ENCODE measurements at regions not wholly inside any gene's neighbourhood (a gene's known extent, or its start where the extent isn't known, plus 50 kb on each side); places are given as distances from the start of the nearest gene placed in this dataset.

- no peak for DNase-seq
- no peak overlapping the region for H3T11ph ChIP-seq (ENCODE audit: low read length)
- no peak overlapping the region for H4K8ac ChIP-seq (replicated peaks; ENCODE audit: insufficient read length, low read depth, low read length)
- Mint-ChIP-seq H3K9me3 (no peaks in the 10 kb centered on the region), H3K27ac (no peak overlapping the region), H3K36me3 (ENCODE audit: insufficient read depth in 1 of 3, low read depth in 3 of 3) (no peaks in the 10 kb centered on the region), H3K4me1 (no peaks in the 10 kb centered on the region), H3K27me3 (ENCODE audit: low read depth) (no peaks in the 10 kb centered on the region), H3K4me3 (no peak overlapping the region)
- H4K91ac ChIP-seq (ENCODE audit: insufficient read length, low read depth, low read length): no peak overlapping the region
- no peak overlapping the region for H2BK20ac ChIP-seq (ENCODE audit: low read depth, low read length, poor library complexity, severe bottlenecking)
- H3K27me3 ChIP-seq (ENCODE audit: insufficient read depth, low read length): no peaks in the 10 kb centered on the region
- no peak overlapping the region for H3K4ac ChIP-seq (ENCODE audit: low read depth, low read length)
- H3K23ac ChIP-seq (ENCODE audit: insufficient read length, low read depth, low read length): no peak overlapping the region
- H3K23me2 ChIP-seq (ENCODE audit: insufficient read length, low read depth, low read length, poor library complexity, severe bottlenecking): no peaks in the 10 kb centered on the region
- H4K5ac ChIP-seq (ENCODE audit: insufficient read length, low read depth, low read length): no peak overlapping the region
- H3K14ac ChIP-seq (ENCODE audit: insufficient read depth, low read length): no peak overlapping the region
- TF ChIP-seq CTCF (conservative IDR thresholded peaks at IDR 0.05): no peak
- H3K9me3 ChIP-seq (ENCODE audit: control insufficient read depth, low read depth, low read length): no peaks in the 10 kb centered on the region
- H3K18ac ChIP-seq (ENCODE audit: insufficient read length, low read depth, low read length): no peak overlapping the region
- H2BK12ac ChIP-seq (ENCODE audit: insufficient read length, low read depth, low read length): no peak overlapping the region
- no peak overlapping the region for H2BK5ac ChIP-seq (ENCODE audit: insufficient read length, low read length)
- no peak overlapping the region for H2BK120ac ChIP-seq (ENCODE audit: low read depth, low read length, poor library complexity, severe bottlenecking)
- H4K20me1 ChIP-seq (ENCODE audit: control insufficient read depth, insufficient read depth, insufficient read length): no peaks in the 10 kb centered on the region
- no peak overlapping the region for H2AK5ac ChIP-seq (ENCODE audit: insufficient read length, low read length)
- no peak overlapping the region for H3K4me2 ChIP-seq (ENCODE audit: insufficient read depth, insufficient read length, low read length)
- H2AFZ ChIP-seq (ENCODE audit: low read length): no peak overlapping the region
- H3K27ac ChIP-seq (ENCODE audit: insufficient read length, low read depth, low read length): no peak overlapping the region
- no peaks in the 10 kb centered on the region for H3K79me1 ChIP-seq (ENCODE audit: insufficient read depth, low read depth, low read length, poor library complexity, severe bottlenecking)
- WGBS (ENCODE audit: extremely low coverage, insufficient read length, low lambda C conversion rate): no CpG with 5 or more reads among the region's 2 CpGs
- H3K4me1 ChIP-seq (ENCODE audit: insufficient read depth, low read length): 0 out of 2 replicates have a peak, but pooled peaks cover 2% of the 10 kb centered on the region
- no peak overlapping the region for H3K56ac ChIP-seq (ENCODE audit: insufficient read length, low read depth, low read length)
- H3K79me2 ChIP-seq (ENCODE audit: insufficient read depth, low read length): no peaks in the 10 kb centered on the region
- no peak overlapping the region for H3K9ac ChIP-seq (ENCODE audit: extremely low read depth, insufficient read length, low read length)
- H2BK15ac ChIP-seq (ENCODE audit: low read depth, low read length): no peak overlapping the region
These were observed 103.7 kb upstream of the CD180 start for GRCh38 chr5:67300326-67300725.
